GM21619 (cell line): ENCODE measurements at regions not wholly inside any gene's neighbourhood (a gene's known extent, or its start where the extent isn't known, plus 50 kb on each side); places are given as distances from the start of the nearest gene placed in this dataset.
"Not testable (repeated sequence)": the region's sequence is repeated elsewhere in the genome, so short reads cannot be mapped to it uniquely, and the experiment has no call there.

ENCODE experiments used
- ATAC-seq: cut with Tn5 transposase; IDR thresholded peaks from one replicate; pipeline ENCODE4 v1.9.1; 2021; ENCODE audit not compliant: unreplicated experiment

- no peak for ATAC-seq
These were observed 146.7 kb upstream of the BNIP2 start for GRCh38 chr15:59835776-59836175.

DNA sequence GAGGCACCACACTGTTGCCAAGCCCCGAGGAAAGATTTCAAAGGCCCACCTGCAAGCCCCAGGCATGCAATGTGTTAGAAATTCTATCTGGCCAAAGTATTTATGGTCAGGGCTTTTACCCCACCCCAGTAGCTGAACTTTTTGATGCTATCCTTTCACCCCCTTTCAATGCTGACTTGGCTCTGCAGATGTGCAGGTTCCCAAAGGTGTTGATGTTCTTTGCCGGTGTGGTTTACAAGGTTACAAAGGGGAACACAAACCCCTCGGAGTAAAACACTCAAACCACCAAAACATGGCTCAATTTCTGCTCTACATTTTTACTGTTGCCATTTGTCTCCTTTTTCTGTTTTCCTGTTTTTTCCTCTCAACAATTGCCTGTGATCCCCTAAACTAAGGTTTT lies 145.4 kb upstream of the BNIP2 start:
- no peak for ATAC-seq

DNA sequence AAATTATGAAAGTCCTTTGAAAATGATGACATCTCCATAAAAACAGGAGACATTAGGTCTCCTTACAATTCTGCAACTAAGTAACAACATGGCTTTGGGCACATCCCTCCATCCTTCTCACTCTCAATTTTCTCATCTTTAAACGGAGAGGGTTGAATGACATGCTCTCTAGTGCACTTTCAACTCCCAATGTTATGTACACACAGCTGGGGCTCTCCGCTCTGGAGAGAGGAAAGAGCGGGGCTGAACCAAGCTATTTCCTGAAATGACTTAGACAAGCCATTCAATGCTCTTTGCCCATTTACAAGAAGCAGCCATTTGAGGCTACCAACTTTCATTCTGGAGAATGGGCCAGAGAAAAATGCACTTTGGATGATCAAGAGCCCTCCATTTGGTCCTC lies 144.2 kb upstream of the BNIP2 start:
- no peak for ATAC-seq

GRCh38 chr15:59830873-59831272 lies 141.8 kb upstream of the BNIP2 start:
- ATAC-seq: no peak

GRCh38 chr15:59830098-59830497 lies 141.0 kb upstream of the BNIP2 start:
- ATAC-seq: no peak

GRCh38 chr15:59828861-59829260 lies 139.7 kb upstream of the BNIP2 start:
- ATAC-seq: no peak

DNA sequence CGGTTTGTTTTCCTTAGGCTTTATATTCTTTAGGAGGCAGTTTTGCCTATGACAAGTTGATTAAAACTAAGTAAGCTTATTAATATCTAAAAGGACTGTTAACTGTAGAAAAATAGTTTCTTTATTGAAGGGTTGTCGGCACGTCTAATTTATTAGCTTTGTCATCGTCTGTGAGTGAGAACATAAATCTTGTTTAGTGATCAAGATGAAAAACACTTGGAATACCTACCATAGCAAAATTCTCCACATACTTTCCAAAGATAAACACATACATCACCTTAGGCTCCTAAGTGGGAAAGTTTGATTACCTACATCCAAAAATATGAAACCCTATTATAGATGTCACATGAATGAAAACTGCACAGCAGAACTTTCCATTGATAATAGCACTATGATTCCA lies 139.1 kb upstream of the BNIP2 start:
- ATAC-seq: no peak

- ATAC-seq: no peak
These were observed 136.8 kb upstream of the BNIP2 start for GRCh38 chr15:59825901-59826300.

- no peak for ATAC-seq
These were observed 132.2 kb upstream of the BNIP2 start for GRCh38 chr15:59821286-59821685.

DNA sequence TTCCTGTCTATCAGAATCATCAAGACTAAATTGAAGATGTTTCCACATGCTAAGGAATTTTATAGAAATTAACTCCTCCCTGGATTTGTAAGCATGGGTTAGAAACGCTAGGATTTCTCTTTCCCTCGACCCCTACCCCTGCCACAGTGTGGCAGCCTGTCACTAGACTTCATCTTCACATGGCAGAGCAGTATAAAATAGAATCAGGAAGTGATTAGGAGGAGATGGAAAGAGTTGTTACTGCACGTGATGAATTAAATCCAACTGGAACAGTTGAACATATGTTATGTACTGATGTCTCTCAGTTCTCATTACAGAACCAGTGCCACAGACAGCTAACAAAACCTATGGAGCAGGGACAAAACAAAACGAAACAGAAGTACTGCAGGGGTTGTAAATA lies 130.0 kb upstream of the BNIP2 start:
- ATAC-seq: no peak

- no peak for ATAC-seq
These were observed 129.2 kb upstream of the BNIP2 start for GRCh38 chr15:59818336-59818735.

GRCh38 chr15:59817834-59818233 lies 128.7 kb upstream of the BNIP2 start:
- no peak for ATAC-seq

- no peak for ATAC-seq
These were observed 127.9 kb upstream of the BNIP2 start for GRCh38 chr15:59817053-59817452.

- ATAC-seq: no peak
These were observed 125.3 kb upstream of the BNIP2 start for GRCh38 chr15:59814409-59814808.

GRCh38 chr15:59812889-59813288 lies 123.8 kb upstream of the BNIP2 start:
- no peak for ATAC-seq

DNA sequence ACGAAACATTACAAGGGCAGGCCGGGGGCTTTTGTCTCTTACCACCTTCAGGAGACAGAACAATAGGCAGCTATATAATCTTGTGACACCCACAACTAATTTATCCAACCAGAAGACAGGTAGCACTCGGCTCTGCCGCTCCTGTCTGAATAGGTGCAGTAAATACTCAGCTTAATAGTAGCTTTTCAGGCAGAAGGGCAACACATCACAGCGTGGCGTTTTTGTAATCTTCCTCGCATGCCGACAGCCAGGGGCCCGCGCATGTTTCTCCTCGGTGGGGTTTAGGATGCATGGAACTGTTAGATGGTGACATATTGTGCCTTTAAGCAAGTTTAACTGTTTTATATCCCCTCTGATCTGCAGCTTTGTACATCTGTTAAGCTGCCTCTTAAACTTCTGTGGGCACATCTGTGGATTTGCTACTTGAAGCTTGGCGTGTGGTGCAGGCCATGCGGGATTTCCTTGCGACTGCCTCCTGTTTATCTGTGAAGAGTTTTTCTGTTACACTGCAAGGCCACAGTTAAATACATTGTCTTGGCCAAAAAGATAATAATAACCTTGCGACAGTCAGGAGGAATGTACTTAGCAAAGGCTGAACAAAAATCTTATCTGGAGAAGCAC lies 123.2 kb upstream of the BNIP2 start:
- ATAC-seq: no peak

- not testable (repeated sequence) for ATAC-seq
These were observed 114.3 kb upstream of the BNIP2 start for GRCh38 chr15:59803293-59803966.

DNA sequence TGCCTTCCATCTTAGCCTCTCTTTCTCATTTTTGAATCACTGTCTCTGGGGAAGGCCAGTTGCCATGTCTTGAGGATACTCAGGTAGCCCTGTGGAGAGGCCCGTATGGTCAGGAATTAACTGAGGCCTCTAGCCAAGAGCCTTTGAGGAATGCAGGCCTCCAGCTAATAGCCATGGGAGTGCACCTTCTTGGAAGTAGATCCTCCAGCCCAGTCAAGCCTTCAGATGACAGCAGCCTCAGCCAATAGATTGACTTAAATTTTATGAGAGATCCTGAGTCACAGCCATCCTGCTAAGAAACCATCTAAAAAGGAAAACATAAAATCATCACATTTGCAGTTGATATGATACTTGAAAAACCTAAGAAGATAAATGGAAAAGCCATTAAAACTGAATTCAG lies 112.5 kb upstream of the BNIP2 start:
- no peak for ATAC-seq

DNA sequence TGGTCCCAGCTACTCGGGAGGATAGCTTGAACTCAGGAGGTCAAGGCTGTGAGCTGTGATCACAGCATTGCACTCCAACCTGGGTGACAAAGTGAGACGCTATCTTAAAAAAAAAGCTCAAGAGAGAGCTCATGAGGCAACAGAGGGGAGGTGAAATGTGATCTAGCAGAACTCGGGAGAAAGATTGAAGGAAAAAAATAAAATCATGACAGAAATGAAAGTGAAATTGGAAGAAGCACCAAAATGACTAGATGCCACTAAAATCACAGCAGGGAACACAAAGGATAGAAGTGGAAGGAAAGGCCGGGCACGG lies 109.4 kb upstream of the BNIP2 start:
- no peak for ATAC-seq

DNA sequence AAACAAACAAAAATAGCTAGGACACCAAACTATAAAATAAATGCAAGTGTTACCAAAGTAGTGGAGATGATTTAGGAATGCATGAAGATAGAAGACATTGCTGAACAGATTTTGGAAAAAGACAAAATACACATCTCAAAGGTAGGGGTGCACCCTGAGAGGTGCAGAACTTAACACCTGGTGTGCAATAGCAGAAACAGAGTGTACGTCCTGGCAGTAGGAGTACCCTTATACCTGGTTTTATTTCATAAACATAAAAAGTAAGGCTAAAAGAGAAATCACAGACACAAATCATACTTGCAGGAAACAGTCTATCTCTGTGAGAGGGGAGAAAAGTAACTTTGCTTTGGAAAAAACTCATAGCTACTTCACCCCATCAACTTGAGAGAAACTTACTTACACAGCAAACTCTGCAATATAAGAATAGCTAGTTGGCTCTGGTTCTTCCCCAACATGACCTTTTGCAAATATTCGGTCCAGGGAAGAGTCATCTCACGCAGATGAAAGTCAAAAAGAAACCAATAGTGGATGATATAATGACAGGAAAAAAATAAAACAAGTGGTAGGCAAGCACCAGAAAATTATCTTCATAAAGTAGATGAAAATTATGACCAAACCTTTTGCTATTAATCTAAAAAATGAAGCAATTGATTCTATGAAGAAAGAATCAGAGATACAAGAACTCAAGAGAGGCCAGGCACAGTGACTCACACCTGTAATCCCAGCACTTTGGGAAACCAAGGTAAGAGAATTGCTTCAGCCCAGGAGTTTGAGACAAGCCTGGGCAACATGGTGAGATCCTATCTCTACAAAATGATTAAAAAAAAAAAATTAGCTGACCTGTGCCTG lies 108.9 kb upstream of the BNIP2 start:
- no peak for ATAC-seq

DNA sequence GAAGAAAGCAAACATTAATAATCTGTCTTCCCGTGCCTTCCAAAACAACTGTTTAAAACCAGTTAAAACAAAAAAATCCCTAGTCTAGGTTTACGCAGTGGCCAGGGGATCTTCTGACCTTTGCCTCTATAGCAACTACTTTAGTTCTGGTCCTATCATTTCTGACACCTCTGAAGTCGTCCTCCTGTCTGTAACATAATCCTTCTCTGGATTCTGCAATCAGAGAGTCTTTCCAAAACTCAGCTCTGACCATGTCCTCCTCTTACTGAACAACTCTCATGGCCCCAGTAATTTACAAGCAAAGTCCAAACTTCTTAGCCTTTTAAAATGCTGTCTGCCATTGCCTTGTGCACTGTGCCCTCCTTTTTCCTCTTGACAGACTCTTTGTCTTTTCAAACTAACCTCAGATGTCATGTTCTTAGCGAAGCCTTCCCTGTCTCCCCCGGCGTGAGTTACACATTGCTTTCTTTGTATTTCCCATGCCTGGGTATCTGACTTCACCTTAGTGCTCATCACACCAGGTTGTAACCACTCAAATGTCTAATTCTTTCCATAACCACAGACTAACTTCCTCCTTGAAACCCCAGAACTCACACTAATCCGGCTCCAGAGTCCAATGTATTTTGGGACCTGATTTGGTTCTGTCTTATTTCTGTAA lies 105.2 kb upstream of the BNIP2 start:
- ATAC-seq: no peak

- no peak for ATAC-seq
These were observed 103.2 kb upstream of the BNIP2 start for GRCh38 chr15:59792359-59792758.
